Stomach (tissue), 4 donors: ENCODE measurements at regions not wholly inside any gene's neighbourhood (a gene's known extent, or its start where the extent isn't known, plus 50 kb on each side); places are given as distances from the start of the nearest gene placed in this dataset.
"Not testable (repeated sequence)": the region's sequence is repeated elsewhere in the genome, so short reads cannot be mapped to it uniquely, and the experiment has no call there.

Experiments
- POLR2A ChIP-seq, 4 donors: fragments of 450-650 bp; IDR thresholded peaks; one replicate each; pipeline ENCODE4 v1.6.1; 2016; ENCODE audit warnings: antibody characterized with exemption in 4 of 4, control low read depth in 2 of 4, mild to moderate bottlenecking in 1 of 4, moderate library complexity in 1 of 4
- TF ChIP-seq, protein P1 (sequence below), 7 experiments: fragments of 450-650 bp in 4 of 7; fragments of 200-600 bp in 3 of 7; sonication (generic) in 3 of 7; IDR thresholded peaks; one replicate each; pipeline ENCODE4 v1.5.1; 2016 to 2019; ENCODE audit warnings: antibody characterized with exemption in 7 of 7, control low read depth in 2 of 7, mild to moderate bottlenecking in 1 of 7

DNA sequence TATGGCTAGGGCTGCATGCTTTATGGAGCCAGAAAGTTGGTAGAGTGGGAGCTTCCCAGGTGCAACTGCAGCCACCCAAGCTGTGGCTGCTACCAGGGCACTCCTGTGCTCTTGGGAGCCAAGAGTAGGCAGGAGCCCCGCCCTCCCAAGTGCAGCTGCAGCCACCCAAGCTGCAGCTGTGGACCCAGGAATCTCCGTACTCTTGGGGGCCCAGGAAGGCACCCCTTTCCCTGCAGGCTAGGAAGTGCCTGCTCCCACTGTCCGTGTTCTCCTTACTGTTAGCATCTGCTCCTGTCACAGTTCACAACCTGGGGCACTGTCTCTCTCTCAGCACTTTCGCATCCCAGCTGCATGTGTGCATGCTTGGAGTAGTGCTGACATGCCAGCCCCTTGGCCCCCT, 1718.4 kb downstream of the SPATA31A7 start:
- TF ChIP-seq, protein P1, sequence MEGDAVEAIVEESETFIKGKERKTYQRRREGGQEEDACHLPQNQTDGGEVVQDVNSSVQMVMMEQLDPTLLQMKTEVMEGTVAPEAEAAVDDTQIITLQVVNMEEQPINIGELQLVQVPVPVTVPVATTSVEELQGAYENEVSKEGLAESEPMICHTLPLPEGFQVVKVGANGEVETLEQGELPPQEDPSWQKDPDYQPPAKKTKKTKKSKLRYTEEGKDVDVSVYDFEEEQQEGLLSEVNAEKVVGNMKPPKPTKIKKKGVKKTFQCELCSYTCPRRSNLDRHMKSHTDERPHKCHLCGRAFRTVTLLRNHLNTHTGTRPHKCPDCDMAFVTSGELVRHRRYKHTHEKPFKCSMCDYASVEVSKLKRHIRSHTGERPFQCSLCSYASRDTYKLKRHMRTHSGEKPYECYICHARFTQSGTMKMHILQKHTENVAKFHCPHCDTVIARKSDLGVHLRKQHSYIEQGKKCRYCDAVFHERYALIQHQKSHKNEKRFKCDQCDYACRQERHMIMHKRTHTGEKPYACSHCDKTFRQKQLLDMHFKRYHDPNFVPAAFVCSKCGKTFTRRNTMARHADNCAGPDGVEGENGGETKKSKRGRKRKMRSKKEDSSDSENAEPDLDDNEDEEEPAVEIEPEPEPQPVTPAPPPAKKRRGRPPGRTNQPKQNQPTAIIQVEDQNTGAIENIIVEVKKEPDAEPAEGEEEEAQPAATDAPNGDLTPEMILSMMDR (IDR thresholded peaks at IDR 0.05) = not testable (repeated sequence)
- TF ChIP-seq POLR2A (IDR thresholded peaks at IDR 0.05) = not testable (repeated sequence)
